Natural killer cell treated with Interleukin-12 subunit alpha and Interleukin-12 subunit beta and Interleukin-15 and Interleukin-18, amount 100 ng/mL, for 72 hours (primary cell): ENCODE measurements at regions not wholly inside any gene's neighbourhood (a gene's known extent, or its start where the extent isn't known, plus 50 kb on each side); places are given as distances from the start of the nearest gene placed in this dataset.

Experiments
- ATAC-seq, 2 donors: fragments of 150-1000 bp; cut with Tn5 transposase in 1 of 2; sonication (Bioruptor Pico), chemical (Tn5 transposase) in 1 of 2; 2 replicates each; pipeline ENCODE4 v1.10.0; 2021
- DNase-seq: peaks from one replicate; pipeline ENCODE4 v3.0.0; 2022; ENCODE audit warnings: low spot score
- H3K27ac Mint-ChIP-seq, 2 donors: 1 replicate in 1 of 2; 2 replicates in 1 of 2; pipeline ENCODE4 v1.8.0; 2022; ENCODE audit warnings: mixed read lengths in 2 of 2, mild to moderate bottlenecking in 1 of 2, moderate library complexity in 1 of 2
- H3K27me3 Mint-ChIP-seq, 2 donors: 1 replicate in 1 of 2; 2 replicates in 1 of 2; pipeline ENCODE4 v1.8.0; 2022; ENCODE audit warnings: mixed read lengths in 2 of 2
- H3K36me3 Mint-ChIP-seq: one replicate; pipeline ENCODE4 v1.8.0; 2022; ENCODE audit warnings: mixed read lengths
- H3K4me1 Mint-ChIP-seq, 2 donors: 1 replicate in 1 of 2; 2 replicates in 1 of 2; pipeline ENCODE4 v1.8.0; 2022; ENCODE audit warnings: low read depth in 2 of 2, mixed read lengths in 2 of 2, mild to moderate bottlenecking in 1 of 2
- H3K4me3 Mint-ChIP-seq: one replicate; pipeline ENCODE4 v1.8.0; 2022; ENCODE audit warnings: mixed read lengths
- H3K9me3 Mint-ChIP-seq: 2 replicates; pipeline ENCODE4 v1.8.0; 2022; ENCODE audit warnings: mixed read lengths

- H3K9me3 Mint-ChIP-seq, result no peaks in the 10 kb centered on the region
- ATAC-seq, result no peak
- DNase-seq, result no peak
- H3K36me3 Mint-ChIP-seq, result no peaks in the 10 kb centered on the region
- no peak overlapping the region for H3K27ac Mint-ChIP-seq
- no peaks in the 10 kb centered on the region for H3K27me3 Mint-ChIP-seq
- peaks cover under 1 to 13% of the 10 kb centered on the region in 2 donors for H3K4me1 Mint-ChIP-seq
- no peak overlapping the region for H3K4me3 Mint-ChIP-seq
These were observed 102.4 kb downstream of the RFLNA start for GRCh38 chr12:124397399-124397679.

GRCh38 chr12:124396544-124397398 lies 101.9 kb downstream of the RFLNA start:
- H3K4me3 Mint-ChIP-seq, result no peak overlapping the region
- no peaks in the 10 kb centered on the region for H3K36me3 Mint-ChIP-seq
- no peaks in the 10 kb centered on the region for H3K9me3 Mint-ChIP-seq
- no peaks in the 10 kb centered on the region for H3K27me3 Mint-ChIP-seq
- peaks cover 6 to 19% of the 10 kb centered on the region in 2 donors for H3K4me1 Mint-ChIP-seq
- ATAC-seq (no peak), DNase-seq (no peak)
- H3K27ac Mint-ChIP-seq, result no peak overlapping the region

- no peak overlapping the region for H3K27ac Mint-ChIP-seq
- no peaks in the 10 kb centered on the region for H3K36me3 Mint-ChIP-seq
- no peaks in the 10 kb centered on the region for H3K27me3 Mint-ChIP-seq
- DNase-seq (no peak), ATAC-seq (no peak)
- H3K9me3 Mint-ChIP-seq, result no peaks in the 10 kb centered on the region
- H3K4me1 Mint-ChIP-seq, result peaks cover 14 to 27% of the 10 kb centered on the region in 2 donors
- no peak overlapping the region for H3K4me3 Mint-ChIP-seq
These were observed 101.1 kb downstream of the RFLNA start for GRCh38 chr12:124395986-124396385.

- no peaks in the 10 kb centered on the region for H3K36me3 Mint-ChIP-seq
These were observed 100.4 kb downstream of the RFLNA start for GRCh38 chr12:124395284-124395752.

GRCh38 chr12:124394462-124395128 lies 99.7 kb downstream of the RFLNA start:
- Mint-ChIP-seq H3K27me3 (no peaks in the 10 kb centered on the region), H3K9me3 (no peaks in the 10 kb centered on the region), H3K27ac (no peak overlapping the region), H3K36me3 (no peaks in the 10 kb centered on the region), H3K4me3 (no peak overlapping the region), H3K4me1 (peaks cover 15 to 31% of the 10 kb centered on the region in 2 donors)
- DNase-seq (no peak), ATAC-seq (no peak)

More at GRCh38 chr12:124395284-124395752, 100.4 kb downstream of the RFLNA start:
- ATAC-seq (no peak), DNase-seq (no peak)
- no peaks in the 10 kb centered on the region for H3K27me3 Mint-ChIP-seq
- no peak overlapping the region for H3K4me3 Mint-ChIP-seq
- no peaks in the 10 kb centered on the region for H3K9me3 Mint-ChIP-seq
- no peak overlapping the region for H3K27ac Mint-ChIP-seq
- peaks cover 15 to 28% of the 10 kb centered on the region in 2 donors for H3K4me1 Mint-ChIP-seq

GRCh38 chr12:124393831-124394230 lies 98.9 kb downstream of the RFLNA start:
- H3K27me3 Mint-ChIP-seq, result no peaks in the 10 kb centered on the region
- DNase-seq (no peak), ATAC-seq (no peak)
- no peaks in the 10 kb centered on the region for H3K36me3 Mint-ChIP-seq
- no peak overlapping the region for H3K27ac Mint-ChIP-seq
- H3K4me3 Mint-ChIP-seq, result no peak overlapping the region
- H3K9me3 Mint-ChIP-seq, result no peaks in the 10 kb centered on the region
- H3K4me1 Mint-ChIP-seq, result peaks cover 15 to 31% of the 10 kb centered on the region in 2 donors

GRCh38 chr12:124393414-124393790 lies 98.5 kb downstream of the RFLNA start:
- H3K9me3 Mint-ChIP-seq, result no peaks in the 10 kb centered on the region
- H3K4me1 Mint-ChIP-seq, result peaks cover 15 to 33% of the 10 kb centered on the region in 2 donors
- H3K27ac Mint-ChIP-seq, result no peak overlapping the region

GRCh38 chr12:124392667-124393413 lies 97.9 kb downstream of the RFLNA start:
- no peak for ATAC-seq
- Mint-ChIP-seq H3K4me1 (peaks cover 15 to 33% of the 10 kb centered on the region in 2 donors), H3K27ac (no peak overlapping the region), H3K9me3 (no peaks in the 10 kb centered on the region), H3K36me3 (no peaks in the 10 kb centered on the region), H3K27me3 (no peaks in the 10 kb centered on the region), H3K4me3 (no peak overlapping the region)
- no peak for DNase-seq

More at GRCh38 chr12:124393414-124393790, 98.5 kb downstream of the RFLNA start:
- DNase-seq (no peak), ATAC-seq (no peak)
- H3K36me3 Mint-ChIP-seq, result no peaks in the 10 kb centered on the region
- no peaks in the 10 kb centered on the region for H3K27me3 Mint-ChIP-seq
- no peak overlapping the region for H3K4me3 Mint-ChIP-seq

- no peak overlapping the region for H3K4me3 Mint-ChIP-seq
- H3K9me3 Mint-ChIP-seq, result no peaks in the 10 kb centered on the region
- DNase-seq (no peak), ATAC-seq (peak in 1 of 2 donors; percentile 43)
- peaks cover 15 to 33% of the 10 kb centered on the region in 2 donors for H3K4me1 Mint-ChIP-seq
- H3K27ac Mint-ChIP-seq, result peak overlapping the region; percentile 36 to 77
- no peaks in the 10 kb centered on the region for H3K27me3 Mint-ChIP-seq
- H3K36me3 Mint-ChIP-seq, result no peaks in the 10 kb centered on the region
These were observed 97.4 kb downstream of the RFLNA start for GRCh38 chr12:124392271-124392666.

GRCh38 chr12:124391340-124392261 lies 96.7 kb downstream of the RFLNA start:
- Mint-ChIP-seq H3K27ac (peak overlapping the region; percentile 36 to 77), H3K9me3 (no peaks in the 10 kb centered on the region), H3K4me1 (peaks cover 15 to 33% of the 10 kb centered on the region in 2 donors), H3K36me3 (no peaks in the 10 kb centered on the region), H3K27me3 (no peaks in the 10 kb centered on the region), H3K4me3 (peak overlapping the region; percentile 75)
- ATAC-seq (peak; percentile 49 to 58), DNase-seq (no peak)

- Mint-ChIP-seq H3K4me1 (peaks cover 15 to 33% of the 10 kb centered on the region in 2 donors), H3K27me3 (no peaks in the 10 kb centered on the region), H3K9me3 (no peaks in the 10 kb centered on the region), H3K36me3 (no peaks in the 10 kb centered on the region), H3K4me3 (peak overlapping the region; percentile 75), H3K27ac (peak overlapping the region; percentile 56 to 77)
- peak; percentile 28 to 38 for ATAC-seq
- no peak for DNase-seq
These were observed 95.7 kb downstream of the RFLNA start for GRCh38 chr12:124390442-124391097.

GRCh38 chr12:124389725-124390441 lies 95.0 kb downstream of the RFLNA start:
- H3K36me3 Mint-ChIP-seq, result no peaks in the 10 kb centered on the region
- DNase-seq, result no peak
- H3K9me3 Mint-ChIP-seq, result no peaks in the 10 kb centered on the region
- ATAC-seq, result no peak
- peak overlapping the region; percentile 36 for H3K4me3 Mint-ChIP-seq
- peaks cover 15 to 33% of the 10 kb centered on the region in 2 donors for H3K4me1 Mint-ChIP-seq
- no peak overlapping the region for H3K27ac Mint-ChIP-seq
- no peaks in the 10 kb centered on the region for H3K27me3 Mint-ChIP-seq
